H1 (cell line): ENCODE measurements at regions not wholly inside any gene's neighbourhood (a gene's known extent, or its start where the extent isn't known, plus 50 kb on each side); places are given as distances from the start of the nearest gene placed in this dataset.

Experiments used
- CTCF ChIA-PET: fragments of 300-600 bp; sonication (Branson Sonifier 250); formaldehyde crosslinking; loops from one replicate; lab custom pipeline; 2021; ENCODE audit not compliant: partially characterized antibody; lab: Charles Lee
- POLR2A ChIA-PET: fragments of 300-600 bp; sonication (Branson Sonifier 250); formaldehyde crosslinking; loops from one replicate; lab custom pipeline; 2021; ENCODE audit warnings: inconsistent platforms; ENCODE audit not compliant: partially characterized antibody; lab: Charles Lee
- DNase-seq, 2 experiments: peaks; one replicate each; pipeline versions ENCODE4 v3.0.0 to v3.0.0-alpha.2; 2010 to 2022; ENCODE audit warnings: low spot score in 2 of 2, low read depth in 1 of 2, mixed read lengths in 1 of 2
- FAIRE-seq: peaks from 2 replicates; lab custom pipeline; 2011; peaks lifted over from hg19 to GRCh38; lab: Jason Lieb, UNC
- H2AFZ ChIP-seq: 2 replicates; pipeline ENCODE4 v1.8.1; 2012; ENCODE audit warnings: low read length, inconsistent platforms
- H2AK5ac ChIP-seq: 2 replicates; pipeline ENCODE4 v1.6.1; 2013; ENCODE audit warnings: low read depth, low read length
- H2BK120ac ChIP-seq: replicated peaks from 2 replicates; pipeline ENCODE3; 2013; ENCODE audit warnings: low read depth, low read length, inconsistent platforms
- H2BK12ac ChIP-seq: 2 replicates; pipeline ENCODE4 v1.6.1; 2013; ENCODE audit warnings: low read depth, low read length
- H2BK15ac ChIP-seq: 2 replicates; pipeline ENCODE4 v1.6.1; 2013; ENCODE audit warnings: low read length
- H2BK20ac ChIP-seq: 2 replicates; pipeline ENCODE4 v1.6.1; 2013; ENCODE audit warnings: low read length
- H2BK5ac ChIP-seq: 2 replicates; pipeline ENCODE4 v1.6.1; 2013; ENCODE audit warnings: low read depth, low read length
- H3K14ac ChIP-seq: 2 replicates; pipeline ENCODE4 v1.6.1; 2013; ENCODE audit warnings: inconsistent platforms; ENCODE audit not compliant: insufficient read length
- H3K18ac ChIP-seq: 2 replicates; pipeline ENCODE4 v1.6.1; 2013; ENCODE audit warnings: low read length; ENCODE audit errors: extremely low read depth
- H3K23ac ChIP-seq: 2 replicates; pipeline ENCODE4 v1.6.1; 2013; ENCODE audit warnings: inconsistent platforms; ENCODE audit not compliant: insufficient read length
- H3K23me2 ChIP-seq: 2 replicates; pipeline ENCODE4 v1.6.1; 2013; ENCODE audit warnings: low read depth, low read length
- H3K27ac ChIP-seq: 2 replicates; pipeline ENCODE4 v1.6.1; 2011; ENCODE audit warnings: low read depth, low read length, inconsistent platforms
- H3K27me3 ChIP-seq, 4 experiments: replicated peaks in 1 of 4; 1 replicate in 1 of 4; 2 replicates in 3 of 4; pipeline versions ENCODE4 v1.6.1 to v1.8.1; 2011 to 2013; ENCODE audit warnings: low read length in 3 of 4, mild to moderate bottlenecking in 3 of 4, inconsistent platforms in 2 of 4, mixed read lengths in 2 of 4, moderate library complexity in 1 of 4; ENCODE audit not compliant: control insufficient read depth in 3 of 4, insufficient read depth in 3 of 4; ENCODE audit errors: extremely low read depth in 1 of 4
- H3K36me3 ChIP-seq, 4 experiments: 2 replicates each; pipeline versions ENCODE4 v1.6.1 to v1.8.1; 2011 to 2013; ENCODE audit warnings: mild to moderate bottlenecking in 4 of 4, low read length in 3 of 4, moderate library complexity in 2 of 4, control low read depth in 1 of 4, inconsistent platforms in 1 of 4; ENCODE audit not compliant: insufficient read depth in 4 of 4, control insufficient read depth in 2 of 4
- H3K4ac ChIP-seq: replicated peaks from 2 replicates; pipeline ENCODE3; 2013; ENCODE audit warnings: low read length, low read depth, mixed read lengths, inconsistent platforms; ENCODE audit not compliant: insufficient read length
- H3K4me1 ChIP-seq, 4 experiments: replicated peaks in 1 of 4; 1 replicate in 1 of 4; 2 replicates in 3 of 4; pipeline versions ENCODE4 v1.6.1 to v1.8.1; 2011 to 2013; ENCODE audit warnings: low read length in 3 of 4, inconsistent platforms in 2 of 4, mixed read lengths in 1 of 4; ENCODE audit not compliant: insufficient read depth in 4 of 4, control insufficient read depth in 3 of 4
- H3K4me2 ChIP-seq, 2 experiments: 2 replicates each; pipeline versions ENCODE4 v1.6.1 to v1.8.1; 2011 to 2013; ENCODE audit warnings: low read depth in 2 of 2, low read length in 2 of 2, control low read depth in 1 of 2, inconsistent platforms in 1 of 2, mild to moderate bottlenecking in 1 of 2; ENCODE audit not compliant: insufficient read depth in 1 of 2
- H3K4me3 ChIP-seq, 4 experiments: fragments of 200-600, 300-600 bp in 1 of 4; sonication (generic), shearing (Covaris generic), sonication (Bioruptor Twin) in 1 of 4; 2 replicates each; pipeline versions ENCODE4 v1.5.1 to v1.8.1; 2011 to 2016; ENCODE audit warnings: low read length in 4 of 4, low read depth in 3 of 4, control low read depth in 2 of 4, inconsistent platforms in 2 of 4, mild to moderate bottlenecking in 2 of 4, mixed read lengths in 1 of 4, moderate library complexity in 1 of 4; ENCODE audit not compliant: insufficient read depth in 2 of 4; ENCODE audit errors: extremely low read depth in 1 of 4
- H3K56ac ChIP-seq: replicated peaks from 2 replicates; pipeline ENCODE3; 2013; ENCODE audit warnings: low read depth, mild to moderate bottlenecking, mixed read lengths, low read length, inconsistent platforms; ENCODE audit not compliant: insufficient read length
- H3K79me1 ChIP-seq: 2 replicates; pipeline ENCODE4 v1.6.1; 2013; ENCODE audit warnings: low read depth, low read length, control low read depth
- H3K79me2 ChIP-seq, 2 experiments: 2 replicates each; pipeline versions ENCODE4 v1.6.1 to v1.8.1; 2012 to 2013; ENCODE audit warnings: low read length in 2 of 2, mild to moderate bottlenecking in 2 of 2, inconsistent platforms in 1 of 2; ENCODE audit not compliant: insufficient read depth in 2 of 2, control insufficient read depth in 1 of 2
- H3K9ac ChIP-seq, 4 experiments: replicated peaks in 1 of 4; 1 replicate in 1 of 4; 2 replicates in 3 of 4; pipeline versions ENCODE4 v1.6.1 to v1.8.1; 2011 to 2013; ENCODE audit warnings: low read depth in 3 of 4, low read length in 3 of 4, control low read depth in 2 of 4, mild to moderate bottlenecking in 2 of 4, moderate library complexity in 2 of 4, inconsistent platforms in 1 of 4; ENCODE audit errors: extremely low read depth in 1 of 4
- H3K9me3 ChIP-seq, 2 experiments: 2 replicates each; pipeline versions ENCODE4 v1.6.1 to v1.8.1; 2012 to 2013; ENCODE audit warnings: mild to moderate bottlenecking in 2 of 2, moderate library complexity in 2 of 2, control low read depth in 1 of 2, inconsistent platforms in 1 of 2, low read depth in 1 of 2, low read length in 1 of 2, mixed read lengths in 1 of 2; ENCODE audit not compliant: insufficient read depth in 2 of 2
- H4K20me1 ChIP-seq, 2 experiments: replicated peaks in 1 of 2; 2 replicates each; pipeline versions ENCODE3 to v1.8.1; 2011 to 2013; ENCODE audit warnings: inconsistent platforms in 2 of 2, low read length in 2 of 2, mild to moderate bottlenecking in 1 of 2; ENCODE audit not compliant: insufficient read depth in 2 of 2, control insufficient read depth in 1 of 2
- H4K5ac ChIP-seq: 2 replicates; pipeline ENCODE4 v1.6.1; 2013; ENCODE audit warnings: low read length, low read depth, mixed read lengths, inconsistent platforms; ENCODE audit not compliant: insufficient read length
- H4K8ac ChIP-seq: 2 replicates; pipeline ENCODE4 v1.8.0; 2013; ENCODE audit warnings: mild to moderate bottlenecking, moderate library complexity, low read length, inconsistent platforms; ENCODE audit not compliant: insufficient read depth; ENCODE audit errors: extremely low read depth
- H4K91ac ChIP-seq: replicated peaks from 2 replicates; pipeline ENCODE3; 2013; ENCODE audit warnings: low read length, mixed read lengths, inconsistent platforms; ENCODE audit not compliant: insufficient read length
- BCL11A ChIP-seq, 2 experiments: IDR thresholded peaks; one replicate each; pipeline ENCODE4 v1.6.1; 2011; ENCODE audit warnings: low read depth in 2 of 2, low read length in 2 of 2, mild to moderate bottlenecking in 2 of 2
- BRCA1 ChIP-seq: IDR thresholded peaks from 2 replicates; pipeline ENCODE4 v1.6.1; 2012; ENCODE audit warnings: low read depth, low read length, improper control_type of control experiment
- CTBP2 ChIP-seq: IDR thresholded peaks from 2 replicates; pipeline ENCODE4 v1.7.0; 2011; ENCODE audit warnings: borderline replicate concordance, mild to moderate bottlenecking, moderate library complexity, mixed read lengths, low read length; ENCODE audit not compliant: insufficient read depth, insufficient read length
- JUND ChIP-seq: IDR thresholded peaks from 2 replicates; pipeline ENCODE4 v1.6.1; 2011; ENCODE audit warnings: mild to moderate bottlenecking, improper control_type of control experiment, low read length
- KDM1A ChIP-seq: fragments of 200-600, 300-600 bp; sonication (generic); IDR thresholded peaks from 2 replicates; pipeline ENCODE4 v1.7.1; 2016; ENCODE audit warnings: mild to moderate bottlenecking, low read length, borderline replicate concordance
- NANOG ChIP-seq: IDR thresholded peaks from 2 replicates; pipeline ENCODE4 v1.6.1; 2011; ENCODE audit warnings: low read length, low read depth, mild to moderate bottlenecking, inconsistent platforms; ENCODE audit not compliant: insufficient read depth, poor library complexity, severe bottlenecking
- PHF8 ChIP-seq: fragments of 200-600 bp; sonication (generic); conservative IDR thresholded peaks from 2 replicates; pipeline ENCODE4 v1.7.1; 2012; ENCODE audit warnings: low read depth, mild to moderate bottlenecking, inconsistent platforms, low read length, moderate library complexity
- RBBP5 ChIP-seq: IDR thresholded peaks from 2 replicates; pipeline ENCODE4 v1.7.1; 2012; ENCODE audit warnings: low read depth, mild to moderate bottlenecking, inconsistent platforms, low read length, moderate library complexity, borderline replicate concordance
- RNF2 ChIP-seq: fragments of 200-900, 300-1000 bp; sonication (generic); IDR thresholded peaks from 2 replicates; pipeline ENCODE4 v1.7.1; 2016; ENCODE audit warnings: borderline replicate concordance, low read depth, mild to moderate bottlenecking, antibody characterized with exemption, low read length; ENCODE audit not compliant: poor library complexity, severe bottlenecking; ENCODE audit errors: missing control alignments
- SP1 ChIP-seq: IDR thresholded peaks from 2 replicates; pipeline ENCODE4 v1.6.1; 2011; ENCODE audit warnings: low read depth, low read length
- TBP ChIP-seq: IDR thresholded peaks from 2 replicates; pipeline ENCODE4 v1.6.1; 2011; ENCODE audit warnings: low read depth, low read length, improper control_type of control experiment
- TEAD4 ChIP-seq: IDR thresholded peaks from 2 replicates; pipeline ENCODE4 v1.6.1; 2012; ENCODE audit warnings: low read depth, low read length, inconsistent platforms, mixed read lengths
- YY1 ChIP-seq: IDR thresholded peaks from 2 replicates; pipeline ENCODE4 v1.6.1; 2011; ENCODE audit warnings: low read depth, mild to moderate bottlenecking, low read length
- WGBS, 2 experiments: shearing (Covaris generic) in 1 of 2; methylation state at CpG; one replicate each; pipeline versions ENCODE4 v1.1.6 to v1.1.7; 2013 to 2015; ENCODE audit warnings: low lambda C conversion rate in 2 of 2, mixed read lengths in 2 of 2, inconsistent platforms in 1 of 2, low coverage in 1 of 2, missing lambda C conversion rate in 1 of 2; ENCODE audit not compliant: insufficient replicate concordance in 2 of 2, insufficient coverage in 1 of 2, insufficient read length in 1 of 2; ENCODE audit errors: extremely low coverage in 1 of 2, missing lambda C conversion rate in 1 of 2; 5-methylcytosine and 5-hydroxymethylcytosine counted together
- TF ChIP-seq, protein P1 (sequence below): IDR thresholded peaks from 2 replicates; pipeline ENCODE4 v1.6.1; 2011; ENCODE audit warnings: low read depth, mild to moderate bottlenecking, low read length; ENCODE audit not compliant: insufficient read depth

DNA sequence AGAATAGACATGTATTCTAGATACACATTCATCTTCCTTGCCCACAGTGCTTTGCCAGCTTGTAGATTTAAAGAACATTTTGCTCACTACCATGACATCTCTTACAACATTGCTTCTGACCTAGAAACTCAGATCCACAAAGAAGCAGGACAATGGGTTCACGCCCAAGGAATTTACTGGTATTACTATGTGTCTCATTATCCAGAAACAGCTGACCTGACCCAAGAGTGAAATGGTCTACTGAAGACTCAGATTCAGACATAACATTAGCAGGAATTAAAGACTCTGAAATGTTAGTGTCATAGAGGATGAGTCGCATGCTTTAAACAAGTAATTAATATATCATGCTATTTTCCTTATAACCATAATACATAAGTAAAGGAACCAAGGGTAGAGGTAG, 731.4 kb downstream of the GALC start:
- Histone ChIP-seq H3K79me2 (no peaks in the 10 kb centered on the region), H3K4me3 (no peak overlapping the region), H3K27ac (no peak overlapping the region), H2AFZ (no peak overlapping the region), H2AK5ac (no peak overlapping the region), H3K23me2 (no peaks in the 10 kb centered on the region), H4K91ac (peak overlapping the region; percentile 61), H4K8ac (no peak overlapping the region), H3K27me3 (no peaks in the 10 kb centered on the region; a peak in 1 of 7 replicates), H3K36me3 (no peaks in the 10 kb centered on the region), H2BK20ac (no peak overlapping the region), H3K23ac (no peak overlapping the region), H3K4me1 (peaks cover 0 to 9% (median 4%) of the 10 kb centered on the region in 4 experiments; a peak in 4 of 7 replicates), H3K18ac (0 out of 2 replicates have a peak overlapping the region, but pooled peaks have one; percentile 51), H3K56ac (no peak overlapping the region), H2BK12ac (no peak overlapping the region), H3K14ac (peak overlapping the region; percentile 87), H3K4ac (peak overlapping the region; percentile 15), H4K5ac (no peak overlapping the region), H3K9me3 (peaks cover 0 to 5% of the 10 kb centered on the region in 2 experiments; a peak in 1 of 4 replicates), H3K4me2 (no peak overlapping the region), H3K79me1 (no peaks in the 10 kb centered on the region), H2BK15ac (no peak overlapping the region), H4K20me1 (no peaks in the 10 kb centered on the region), H2BK120ac (peak overlapping the region; percentile 59), H3K9ac (no peak overlapping the region), H2BK5ac (no peak overlapping the region; the same call in 1 of the 2 replicates)
- no peak for DNase-seq
- 96% methylated on average over 2 of the region's 2 CpGs; no CpG with 5 or more reads in 1 of the 2 experiments for WGBS, 2 experiments
- no peak for FAIRE-seq
- POLR2A ChIA-PET: no interaction called here
- no peak for TF ChIP-seq SP1
- no peak for TF ChIP-seq NANOG
- no peak for TF ChIP-seq JUND
- TF ChIP-seq BRCA1: no peak
- TF ChIP-seq YY1: no peak
- no peak for TF ChIP-seq RBBP5
- TF ChIP-seq PHF8: no peak
- TF ChIP-seq BCL11A (IDR thresholded peaks at IDR 0.05; ENCODE audit: low read depth in 2 of 2, low read length in 2 of 2): no peak
- TF ChIP-seq, protein P1, sequence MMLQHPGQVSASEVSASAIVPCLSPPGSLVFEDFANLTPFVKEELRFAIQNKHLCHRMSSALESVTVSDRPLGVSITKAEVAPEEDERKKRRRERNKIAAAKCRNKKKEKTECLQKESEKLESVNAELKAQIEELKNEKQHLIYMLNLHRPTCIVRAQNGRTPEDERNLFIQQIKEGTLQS: no peak
- TF ChIP-seq TEAD4: no peak
- TF ChIP-seq KDM1A: no peak
- TF ChIP-seq CTBP2: no peak
- TF ChIP-seq RNF2: no peak
- no peak for TF ChIP-seq TBP
- CTCF ChIA-PET: interaction anchor here (1.0 kb wide), 1 partner anchor 46 kb away, joined by 3 read pairs; no protein-coding TSS in a partner anchor
